ENCODE measurements at regions not wholly inside any gene's neighbourhood (a gene's known extent, or its start where the extent isn't known, plus 50 kb on each side); places are given as distances from the start of the nearest gene placed in this dataset.

- ATAC-seq (ENCODE audit: low read depth), result no peak
- in situ Hi-C loops (cut with MboI; ENCODE audit: low sequenced_read_pairs) (no loop called here), intact Hi-C loops (cut with micrococcal nuclease) (no loop called here), dilution Hi-C loops (cut with HindIII; ENCODE audit: low sequenced_read_pairs, unreplicated experiment) (no loop called here)
- Histone ChIP-seq H3K56ac (ENCODE audit: extremely low read depth, insufficient read depth, low read length) (no peak overlapping the region), H3K23ac (ENCODE audit: low read depth, low read length) (no peak overlapping the region), H4K8ac (ENCODE audit: low read depth in 2 of 2, low read length in 2 of 2) (no peak overlapping the region), H2BK120ac (ENCODE audit: low read depth, low read length) (no peak overlapping the region), H3K79me1 (ENCODE audit: low read depth in 1 of 2, low read length in 2 of 2) (no peaks in the 10 kb centered on the region), H4K5ac (ENCODE audit: low read depth, low read length) (no peak overlapping the region), H2AK5ac (ENCODE audit: low read depth, low read length) (no peak overlapping the region), H2AFZ (replicated peaks; ENCODE audit: low read length, poor library complexity) (no peak overlapping the region), H2AK9ac (replicated peaks; ENCODE audit: low read depth, low read length, poor library complexity) (no peak overlapping the region), H3K14ac (replicated peaks; ENCODE audit: low read depth, low read length) (no peak overlapping the region), H2BK15ac (ENCODE audit: low read depth, low read length) (no peak overlapping the region), H3K4me1 (ENCODE audit: control insufficient read depth, insufficient read depth, low read length) (no peaks in the 10 kb centered on the region), H3K9ac (ENCODE audit: low read depth, low read length) (no peak overlapping the region), H3K4me3 (ENCODE audit: insufficient read depth, low read depth, low read length) (no peak overlapping the region), H2BK5ac (ENCODE audit: low read depth, low read length, poor library complexity, severe bottlenecking) (no peak overlapping the region), H4K91ac (ENCODE audit: insufficient read depth, low read depth, low read length) (no peak overlapping the region), H3K4me2 (ENCODE audit: low read depth, low read length) (no peak overlapping the region), H3K9me3 (ENCODE audit: control insufficient read depth, insufficient read depth, low read length) (no peaks in the 10 kb centered on the region), H3K18ac (ENCODE audit: low read depth, low read length) (no peak overlapping the region), H3K9me1 (ENCODE audit: insufficient read depth, low read length) (no peaks in the 10 kb centered on the region), H3K4ac (ENCODE audit: low read depth, low read length) (no peak overlapping the region), H3K27me3 (ENCODE audit: control insufficient read depth, insufficient read depth, low read length) (no peaks in the 10 kb centered on the region), H2BK20ac (ENCODE audit: low read depth, low read length) (no peak overlapping the region), H3K36me3 (ENCODE audit: control insufficient read depth, insufficient read depth, low read length) (no peaks in the 10 kb centered on the region), H4K20me1 (ENCODE audit: insufficient read depth, low read length) (no peaks in the 10 kb centered on the region), H3K27ac (ENCODE audit: insufficient read depth, low read length) (no peak overlapping the region)
- TF ChIP-seq CTCF (conservative IDR thresholded peaks at IDR 0.05; ENCODE audit: low read depth, low read length), result no peak
- TF ChIP-seq MAFK (IDR thresholded peaks at IDR 0.05; ENCODE audit: low read depth, low read length), result no peak
- no TSS peak for BruUV-seq (replicated peaks)
- ChIA-PET CTCF (no interaction called here), POLR2A (ENCODE audit: unreplicated experiment) (interaction anchor here (0.6 kb wide), 1 partner anchor 13 kb away, joined by 8 read pairs; no protein-coding TSS in a partner anchor)
- DNase-seq, result peak; percentile 59
- WGBS, 2 experiments (ENCODE audit: extremely low coverage in 2 of 2, insufficient read length in 1 of 2), result no CpG with 5 or more reads among the region's 1 CpG
Measured at GRCh38 chr3:148233403-148233802, 464.3 kb upstream of the AGTR1 start.

All from IMR-90 (cell line).